NCI-H1930 (cell line): ENCODE measurements at regions not wholly inside any gene's neighbourhood (a gene's known extent, or its start where the extent isn't known, plus 50 kb on each side); places are given as distances from the start of the nearest gene placed in this dataset.

Source experiments
- DNase-seq, 2 experiments: peaks; one replicate each; lab custom pipeline; 2025; lab: John Stamatoyannopoulos, UW

GRCh38 chr2:45141883-45142866 is 132.9 kb upstream of the SIX2 start:
- no peak for DNase-seq

- DNase-seq = no peak
These were observed 131.4 kb upstream of the SIX2 start for GRCh38 chr2:45140675-45141074.

GRCh38 chr2:45138904-45139303 is 129.7 kb upstream of the SIX2 start:
- no peak for DNase-seq

DNA sequence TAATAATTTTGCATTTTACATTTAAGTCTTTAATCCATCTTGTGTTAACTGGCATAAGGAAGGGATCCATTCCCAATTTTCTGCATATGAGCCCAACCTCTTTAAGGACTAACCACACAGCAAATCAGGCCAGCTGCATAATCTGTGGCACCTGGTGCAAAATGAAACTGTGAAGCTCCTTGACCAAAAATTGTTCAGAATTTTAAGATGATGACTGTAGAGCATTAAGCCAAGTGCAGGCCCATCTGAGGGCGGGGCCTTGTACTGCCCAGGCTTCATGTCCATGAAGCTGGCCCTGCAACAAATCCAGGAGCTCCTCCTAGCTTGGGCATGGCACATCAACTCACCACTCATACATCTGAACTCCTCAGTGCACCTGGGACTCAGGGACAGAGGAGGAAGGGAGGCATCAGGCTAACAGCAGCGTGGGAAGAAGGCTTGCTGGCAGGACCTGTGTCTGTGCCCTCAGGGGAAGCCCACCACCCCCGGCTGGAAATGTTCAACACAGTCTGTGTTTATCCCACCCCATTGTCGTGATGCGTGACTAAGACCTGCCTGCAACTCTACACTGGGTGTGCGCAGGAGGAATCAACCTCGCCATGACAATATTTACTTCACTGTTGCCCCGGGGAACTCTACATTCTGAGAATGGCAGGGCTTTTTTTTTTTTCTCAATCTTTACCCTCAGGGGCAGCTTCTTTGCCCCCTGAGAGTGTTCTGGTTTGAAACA is 128.9 kb upstream of the SIX2 start:
- DNase-seq = no peak

DNA sequence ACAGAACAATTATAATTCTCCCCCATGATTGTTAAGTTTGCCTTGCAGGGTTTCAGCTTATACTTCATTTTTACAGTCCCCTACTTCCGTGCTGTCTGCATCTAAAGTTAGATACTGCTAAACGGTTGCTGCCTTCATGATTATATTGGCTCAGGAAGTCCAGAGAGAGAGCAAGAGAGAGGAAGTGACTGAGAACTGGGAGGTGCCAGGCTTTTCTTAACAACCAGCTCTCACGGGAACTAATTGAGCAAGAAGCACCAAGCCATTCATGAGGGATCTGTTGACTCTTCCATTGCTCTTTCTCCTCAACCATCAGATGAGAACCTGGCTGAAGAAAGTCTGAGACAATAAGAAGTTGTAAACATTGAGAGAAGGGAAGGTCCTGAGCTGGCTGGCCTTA is 125.5 kb upstream of the SIX2 start:
- no peak for DNase-seq

DNA sequence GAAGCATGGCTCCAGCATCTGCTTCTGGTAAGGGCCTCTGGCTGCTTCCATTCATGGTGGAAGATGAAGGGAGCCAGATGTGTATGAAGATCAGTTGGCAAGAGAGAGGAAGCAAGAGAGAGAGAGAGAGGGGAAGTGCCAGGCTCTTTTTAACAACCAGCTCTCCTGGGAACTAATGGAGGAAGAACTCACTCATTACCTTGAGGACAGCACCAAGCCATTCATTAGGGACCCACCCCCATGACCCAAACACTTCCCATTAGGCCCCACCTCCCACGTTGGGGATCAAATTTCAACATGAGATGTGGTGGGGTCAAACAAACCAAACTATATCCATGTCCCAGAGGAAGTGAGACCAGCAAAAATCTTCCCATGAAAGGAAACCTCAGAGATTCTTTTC is 124.8 kb upstream of the SIX2 start:
- DNase-seq = no peak

DNA sequence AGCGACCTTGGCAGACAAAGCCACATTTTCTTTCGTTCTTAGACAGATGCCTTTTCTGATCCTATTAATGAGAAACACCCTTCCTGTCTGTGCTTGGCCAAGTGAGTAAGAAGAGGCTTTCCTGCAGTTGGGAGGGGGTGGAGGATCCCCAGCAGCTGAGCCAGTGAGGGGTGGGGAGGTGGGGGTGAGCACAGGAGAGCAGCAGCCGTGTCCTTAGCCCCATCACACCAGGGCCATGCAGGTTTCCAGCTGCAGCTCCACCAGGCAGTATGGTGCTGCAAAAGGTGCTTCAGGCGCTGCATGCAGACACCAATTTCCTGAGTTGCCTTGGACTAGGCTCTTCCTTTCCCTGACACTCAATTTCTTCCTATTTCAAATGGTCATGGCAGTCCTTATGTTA is 123.3 kb upstream of the SIX2 start:
- DNase-seq = no peak

DNA sequence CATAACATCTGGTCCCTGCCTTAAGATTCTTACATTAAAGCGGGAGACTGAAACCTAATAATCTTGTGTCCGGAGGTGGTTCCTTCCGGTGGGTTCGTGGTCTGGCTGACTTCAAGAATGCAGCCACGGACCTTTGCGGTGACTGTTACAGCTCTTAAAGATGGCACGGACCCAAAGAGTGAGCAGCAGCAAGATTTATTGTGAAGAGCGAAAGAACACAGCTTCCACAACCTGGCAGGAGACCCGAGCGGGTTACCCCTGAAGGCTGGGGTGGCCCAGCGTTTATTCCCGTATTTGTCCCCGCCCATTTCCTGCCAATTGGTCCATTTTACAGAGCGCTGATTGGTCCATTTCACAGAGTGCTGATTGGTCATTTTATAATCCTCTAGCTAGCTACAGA is 122.3 kb upstream of the SIX2 start:
- DNase-seq = no peak

GRCh38 chr2:45130736-45131135 is 121.5 kb upstream of the SIX2 start:
- no peak for DNase-seq

DNA sequence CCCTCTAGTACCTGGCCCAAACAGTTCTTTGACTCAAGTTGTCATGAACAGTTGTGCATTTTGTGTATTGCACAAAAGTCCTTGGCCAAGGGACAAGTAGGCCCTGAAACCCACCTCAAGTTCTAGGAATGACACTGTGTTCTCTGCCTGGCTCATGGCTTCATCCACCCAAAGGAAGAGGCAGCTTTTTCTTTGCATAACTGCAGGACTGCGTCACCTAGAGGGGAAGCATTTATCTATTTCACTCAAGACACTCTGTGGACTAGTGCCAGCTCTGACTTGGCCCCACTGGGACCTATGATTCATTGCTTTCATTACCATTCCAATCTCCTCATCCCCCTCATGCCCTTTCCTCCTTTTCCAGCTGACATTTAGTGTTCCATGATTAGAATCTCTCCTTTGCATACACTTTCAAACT is 119.3 kb upstream of the SIX2 start:
- DNase-seq = no peak

DNA sequence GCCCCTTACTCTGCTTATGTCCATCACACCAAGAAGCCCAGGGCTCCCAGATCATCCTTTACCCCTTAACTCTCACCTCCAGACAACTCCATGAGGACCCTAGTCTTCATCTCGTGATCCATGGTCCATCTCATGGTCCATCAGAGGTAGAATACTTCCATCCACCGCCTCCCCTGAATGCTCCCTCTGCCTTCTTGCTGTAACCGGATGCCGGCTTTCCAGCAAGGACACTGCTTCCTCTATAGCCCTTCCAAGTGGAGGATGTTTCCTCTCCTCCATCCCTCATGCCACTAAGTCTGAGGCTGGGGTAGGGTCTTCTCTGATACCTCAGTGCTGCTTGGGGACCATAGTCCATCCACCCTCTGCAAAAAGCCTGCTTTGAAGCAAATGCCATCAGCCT is 118.6 kb upstream of the SIX2 start:
- DNase-seq = no peak

DNA sequence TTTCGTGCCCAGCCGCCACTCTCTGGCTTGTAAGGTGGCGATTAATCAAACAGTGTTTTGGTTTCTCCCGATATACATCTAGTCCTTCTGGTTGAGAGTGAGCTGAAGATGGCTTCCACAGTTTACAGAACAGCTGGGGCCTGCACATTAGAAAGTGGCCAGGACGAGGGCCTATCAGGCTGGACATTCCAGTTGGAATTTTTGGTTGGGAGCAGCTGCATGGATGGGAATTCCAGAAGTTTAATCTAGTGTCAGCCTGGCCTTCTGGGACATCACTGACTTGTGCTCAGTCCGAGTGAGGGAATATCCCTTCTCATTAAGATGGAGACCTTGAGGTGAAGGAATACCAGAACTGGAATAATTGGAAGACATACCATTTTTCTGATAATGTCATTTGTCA is 118.1 kb upstream of the SIX2 start:
- DNase-seq = no peak

- DNase-seq = no peak
These were observed 116.0 kb upstream of the SIX2 start for GRCh38 chr2:45125232-45125631.

GRCh38 chr2:45124456-45124855 is 115.2 kb upstream of the SIX2 start:
- no peak for DNase-seq

- no peak for DNase-seq
These were observed 114.4 kb upstream of the SIX2 start for GRCh38 chr2:45123521-45124191.

- DNase-seq = no peak
These were observed 113.8 kb upstream of the SIX2 start for GRCh38 chr2:45123065-45123464.

DNA sequence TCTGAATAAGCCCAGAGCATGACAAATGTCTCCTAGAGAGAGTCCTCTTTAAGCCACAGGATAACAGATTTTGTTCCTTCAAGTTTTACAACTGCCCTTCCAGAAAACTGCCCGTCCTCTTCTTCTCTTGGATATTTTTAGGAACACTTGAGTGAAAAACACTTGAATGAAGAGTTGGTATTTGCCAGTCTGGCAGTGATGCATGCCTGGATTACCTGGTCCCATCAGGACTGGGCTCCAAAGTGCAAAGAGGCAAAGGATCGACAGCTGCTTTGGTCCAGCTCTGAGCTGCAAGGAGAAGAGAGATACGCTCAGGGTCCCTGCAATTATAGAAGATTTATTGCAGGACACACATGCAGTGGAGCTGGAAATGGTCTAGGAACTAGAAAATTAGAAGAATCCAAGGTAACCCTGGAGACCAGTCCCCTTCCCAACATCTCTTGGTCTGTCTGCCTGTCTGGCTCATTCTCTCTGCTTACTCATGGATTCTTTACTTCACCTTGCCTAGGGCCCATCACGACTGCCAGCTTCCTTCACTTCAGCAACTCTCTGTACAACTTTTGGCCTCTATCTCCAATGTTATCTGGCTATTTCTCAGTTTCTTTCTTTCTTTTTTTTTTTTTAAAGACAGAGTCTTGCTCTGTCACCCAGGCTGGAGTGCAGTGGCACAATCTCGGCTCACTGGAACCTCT is 112.1 kb upstream of the SIX2 start:
- no peak for DNase-seq

DNA sequence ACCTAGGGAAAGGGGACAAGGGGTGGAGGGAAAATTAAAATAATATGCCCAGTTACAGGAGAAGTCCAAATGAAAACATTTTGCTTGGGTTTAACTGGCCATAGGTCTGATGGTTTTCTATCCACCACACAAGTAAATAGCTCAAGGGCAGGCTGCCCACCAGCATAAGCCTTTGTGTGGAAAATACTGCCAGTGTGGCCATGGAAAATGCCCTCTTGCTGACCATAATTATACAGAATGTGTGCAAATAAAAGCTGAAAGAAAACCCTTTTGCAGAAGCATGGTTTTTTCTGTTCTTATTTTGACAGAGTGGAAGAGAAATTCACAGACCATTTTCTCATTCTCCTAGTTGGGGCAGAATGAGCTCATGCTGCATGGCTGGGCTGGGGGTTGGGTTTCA is 111.3 kb upstream of the SIX2 start:
- no peak for DNase-seq

DNA sequence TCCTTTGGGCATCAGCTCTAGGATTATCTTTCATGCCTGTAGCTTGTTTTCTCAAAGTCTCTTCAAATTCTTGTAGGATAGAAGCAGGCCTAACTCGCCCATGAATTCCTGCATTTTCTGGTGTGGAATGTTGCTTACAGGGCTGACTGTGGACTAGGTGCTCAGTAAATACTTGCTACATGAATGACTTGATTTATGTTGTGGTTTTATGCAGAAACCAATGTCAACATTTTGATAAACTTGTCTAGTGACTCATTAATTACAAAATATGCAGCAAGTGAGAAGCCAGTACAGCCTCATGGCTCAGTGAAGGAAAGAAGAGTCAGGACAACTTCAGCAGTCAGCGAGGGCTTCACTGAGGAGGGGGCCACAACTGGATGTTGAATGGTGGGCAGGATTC is 110.6 kb upstream of the SIX2 start:
- no peak for DNase-seq

GRCh38 chr2:45119038-45119437 is 109.8 kb upstream of the SIX2 start:
- DNase-seq = no peak

GRCh38 chr2:45117383-45117782 is 108.1 kb upstream of the SIX2 start:
- DNase-seq = no peak

DNA sequence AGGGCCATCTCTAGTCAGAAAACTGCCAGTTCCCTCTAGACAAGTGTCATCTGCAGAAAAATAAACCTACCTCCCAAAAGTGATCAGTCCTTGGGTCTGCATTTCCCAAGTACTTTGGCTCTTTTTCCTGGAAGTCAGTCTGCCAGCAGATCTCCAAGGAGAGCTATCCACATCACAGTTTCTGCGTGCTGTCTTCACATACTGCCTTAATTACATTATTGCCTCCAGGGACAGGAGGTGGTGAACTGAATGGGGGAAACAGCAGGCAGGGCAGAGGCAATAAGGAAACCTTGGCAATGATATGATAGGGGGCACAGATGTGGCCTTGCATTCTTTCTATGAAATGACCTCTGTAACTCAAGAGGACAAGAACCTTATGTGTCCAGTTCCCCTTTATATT is 105.9 kb upstream of the SIX2 start:
- no peak for DNase-seq
